ENCODE measurements at regions not wholly inside any gene's neighbourhood (a gene's known extent, or its start where the extent isn't known, plus 50 kb on each side); places are given as distances from the start of the nearest gene placed in this dataset.

- TF ChIP-seq EP300 (IDR thresholded peaks at IDR 0.05) = no peak
- TF ChIP-seq CTCF (IDR thresholded peaks at IDR 0.05) = no peak
Measured at GRCh38 chrY:15404551-15404950, 880.2 kb downstream of the NLGN4Y start.

Measured in gastroesophageal sphincter (tissue), 3 donors.